Prostate gland (tissue), 2 donors: ENCODE measurements at regions not wholly inside any gene's neighbourhood (a gene's known extent, or its start where the extent isn't known, plus 50 kb on each side); places are given as distances from the start of the nearest gene placed in this dataset.

Source experiments
- CTCF ChIP-seq, 4 experiments: fragments of 200-600 bp in 2 of 4; fragments of 450-650 bp in 2 of 4; sonication (generic) in 2 of 4; IDR thresholded peaks; 1 replicate in 3 of 4; 2 replicates in 1 of 4; pipeline ENCODE4 v1.5.1; 2016 to 2019; ENCODE audit warnings: antibody characterized with exemption in 4 of 4, mild to moderate bottlenecking in 2 of 4, moderate library complexity in 2 of 4
- POLR2A ChIP-seq: fragments of 450-650 bp; IDR thresholded peaks from one replicate; pipeline ENCODE4 v1.6.1; 2016; ENCODE audit warnings: antibody characterized with exemption, mild to moderate bottlenecking
- POLR2AphosphoS5 ChIP-seq: sonication (generic); formaldehyde crosslinking; IDR thresholded peaks from one replicate; pipeline ENCODE4 v1.6.1; 2017; ENCODE audit warnings: antibody characterized with exemption

- TF ChIP-seq POLR2A (no peak), CTCF (IDR thresholded peaks at IDR 0.05) (no peak), POLR2AphosphoS5 (no peak)
These were observed 312.0 kb upstream of the RASGRP1 start for GRCh38 chr15:38876621-38877020.
